ENCODE measurements at regions not wholly inside any gene's neighbourhood (a gene's known extent, or its start where the extent isn't known, plus 50 kb on each side); places are given as distances from the start of the nearest gene placed in this dataset.

- no peak for TF ChIP-seq CTCF (IDR thresholded peaks at IDR 0.05)
- TF ChIP-seq E2F1 (CRISPR knock-in tag; IDR thresholded peaks at IDR 0.05): no peak
- no peak for TF ChIP-seq E2F5 (CRISPR knock-in tag; IDR thresholded peaks at IDR 0.05)
- no peak for TF ChIP-seq ATF2 (CRISPR knock-in tag; IDR thresholded peaks at IDR 0.05; ENCODE audit: borderline replicate concordance, low read depth)
- no peak for TF ChIP-seq ATF1 (CRISPR knock-in tag; IDR thresholded peaks at IDR 0.05)
- TF ChIP-seq FOXP1 (CRISPR knock-in tag; IDR thresholded peaks at IDR 0.05; ENCODE audit: borderline replicate concordance): no peak
- no peak for TF ChIP-seq AFF4 (CRISPR knock-in tag; IDR thresholded peaks at IDR 0.05; ENCODE audit: borderline replicate concordance)
- TF ChIP-seq JUN (CRISPR knock-in tag; IDR thresholded peaks at IDR 0.05): no peak
These were observed 161.9 kb downstream of the HHIPL2 start for GRCh38 chr1:222385955-222386354.

All from WTC11 (cell line).